A673 (cell line): ENCODE measurements at regions not wholly inside any gene's neighbourhood (a gene's known extent, or its start where the extent isn't known, plus 50 kb on each side); places are given as distances from the start of the nearest gene placed in this dataset.

Source experiments
- EZH2 ChIP-seq: fragments of 200-600 bp; sonication (generic); IDR thresholded peaks from 2 replicates; pipeline ENCODE4 v1.6.1; 2017; ENCODE audit warnings: borderline replicate concordance, low read depth, mild to moderate bottlenecking, mixed read lengths, antibody characterized with exemption, low read length; ENCODE audit not compliant: poor library complexity, severe bottlenecking
- TF ChIP-seq, protein P1 (sequence below): fragments of 300-800, 200-600 bp; sonication (generic); conservative IDR thresholded peaks from 2 replicates; pipeline ENCODE4 v1.5.1; 2017; ENCODE audit warnings: low read depth, mild to moderate bottlenecking, antibody characterized with exemption, low read length, moderate library complexity, mixed read lengths

DNA sequence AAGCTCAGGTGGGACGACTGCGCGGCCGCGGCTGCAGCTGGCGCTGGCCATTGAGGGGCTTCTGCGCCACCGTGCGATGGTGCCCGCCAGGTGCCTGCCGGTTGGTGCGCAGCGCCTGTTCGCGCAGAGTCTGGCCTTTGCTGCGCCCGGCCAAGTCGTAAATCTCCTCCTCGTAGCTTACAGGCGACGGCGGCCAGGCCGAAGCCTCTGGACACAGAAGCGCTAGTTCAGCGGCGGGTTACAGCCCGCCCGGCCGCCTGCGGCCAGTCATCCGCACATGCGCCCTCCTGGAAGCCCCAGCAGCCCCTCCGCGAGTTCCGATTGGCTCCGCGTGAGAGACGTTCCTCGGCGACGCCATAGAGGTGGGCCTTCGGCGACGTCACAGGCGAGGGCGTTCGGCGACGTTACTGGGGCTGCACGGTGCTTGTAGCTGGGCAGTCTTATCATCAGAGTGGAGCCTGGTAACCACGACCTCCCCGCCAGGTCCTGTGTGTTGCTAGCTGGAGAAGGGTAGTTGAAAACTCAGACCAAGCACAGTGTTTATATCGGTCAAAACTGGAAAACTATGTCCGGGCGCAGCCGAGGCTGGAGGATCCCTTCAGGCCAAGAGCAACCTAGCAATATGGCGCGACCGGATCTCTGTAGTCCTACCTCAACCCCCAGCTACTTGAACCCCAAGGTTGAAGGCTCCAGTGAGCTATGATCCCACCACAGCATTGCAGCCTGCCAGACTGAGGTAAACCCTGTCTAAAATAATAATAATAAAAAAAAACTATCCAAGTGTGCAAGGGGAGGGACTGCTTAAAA is 265.7 kb downstream of the OR4C45 start:
- no peak for TF ChIP-seq EZH2
- TF ChIP-seq, protein P1, sequence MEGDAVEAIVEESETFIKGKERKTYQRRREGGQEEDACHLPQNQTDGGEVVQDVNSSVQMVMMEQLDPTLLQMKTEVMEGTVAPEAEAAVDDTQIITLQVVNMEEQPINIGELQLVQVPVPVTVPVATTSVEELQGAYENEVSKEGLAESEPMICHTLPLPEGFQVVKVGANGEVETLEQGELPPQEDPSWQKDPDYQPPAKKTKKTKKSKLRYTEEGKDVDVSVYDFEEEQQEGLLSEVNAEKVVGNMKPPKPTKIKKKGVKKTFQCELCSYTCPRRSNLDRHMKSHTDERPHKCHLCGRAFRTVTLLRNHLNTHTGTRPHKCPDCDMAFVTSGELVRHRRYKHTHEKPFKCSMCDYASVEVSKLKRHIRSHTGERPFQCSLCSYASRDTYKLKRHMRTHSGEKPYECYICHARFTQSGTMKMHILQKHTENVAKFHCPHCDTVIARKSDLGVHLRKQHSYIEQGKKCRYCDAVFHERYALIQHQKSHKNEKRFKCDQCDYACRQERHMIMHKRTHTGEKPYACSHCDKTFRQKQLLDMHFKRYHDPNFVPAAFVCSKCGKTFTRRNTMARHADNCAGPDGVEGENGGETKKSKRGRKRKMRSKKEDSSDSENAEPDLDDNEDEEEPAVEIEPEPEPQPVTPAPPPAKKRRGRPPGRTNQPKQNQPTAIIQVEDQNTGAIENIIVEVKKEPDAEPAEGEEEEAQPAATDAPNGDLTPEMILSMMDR = no peak
